Adrenal gland (tissue), 5 donors: ENCODE measurements at regions not wholly inside any gene's neighbourhood (a gene's known extent, or its start where the extent isn't known, plus 50 kb on each side); places are given as distances from the start of the nearest gene placed in this dataset.

Source experiments
- CTCF ChIP-seq, 6 experiments: fragments of 450-650 bp in 4 of 6; fragments of 200-600 bp in 2 of 6; sonication (generic) in 1 of 6; IDR thresholded peaks; 1 replicate in 5 of 6; 2 replicates in 1 of 6; pipeline versions ENCODE4 v1.5.1 to v1.8.0; 2016 to 2021; ENCODE audit warnings: antibody characterized with exemption in 6 of 6, mild to moderate bottlenecking in 2 of 6, moderate library complexity in 1 of 6
- POLR2A ChIP-seq, 2 donors: fragments of 450-650 bp; IDR thresholded peaks; one replicate each; pipeline ENCODE4 v1.6.1; 2017; ENCODE audit warnings: antibody characterized with exemption in 2 of 2, mild to moderate bottlenecking in 2 of 2, moderate library complexity in 1 of 2
- donor health status: DM: no; HTN: no; CAD: no.

GRCh38 chr4:55727746-55728145 is 91.6 kb upstream of the NMU start:
- TF ChIP-seq CTCF (IDR thresholded peaks at IDR 0.05) (no peak), POLR2A (IDR thresholded peaks at IDR 0.05) (no peak)
